Liver (tissue), 8 donors: ENCODE measurements at regions not wholly inside any gene's neighbourhood (a gene's known extent, or its start where the extent isn't known, plus 50 kb on each side); places are given as distances from the start of the nearest gene placed in this dataset.

ENCODE experiments used
- DNase-seq: peaks from one replicate; pipeline ENCODE4 v3.0.0-alpha.2; 2017; ENCODE audit warnings: low spot score
- H3K27ac ChIP-seq, 2 donors: one replicate each; pipeline ENCODE4 v1.7.0; 2013; ENCODE audit warnings: inconsistent platforms in 2 of 2, low read length in 2 of 2, control low read depth in 1 of 2, low read depth in 1 of 2, mild to moderate bottlenecking in 1 of 2
- H3K27me3 ChIP-seq, 4 donors: one replicate each; pipeline versions ENCODE4 v1.6.1 to v1.7.0; 2013; ENCODE audit warnings: low read length in 3 of 4, inconsistent platforms in 1 of 4, mild to moderate bottlenecking in 1 of 4, moderate library complexity in 1 of 4; ENCODE audit not compliant: control insufficient read depth in 4 of 4, insufficient read depth in 4 of 4
- H3K36me3 ChIP-seq, 4 donors: one replicate each; pipeline versions ENCODE4 v1.6.1 to v1.7.0; 2013; ENCODE audit warnings: low read length in 3 of 4, mild to moderate bottlenecking in 3 of 4, low read depth in 1 of 4, moderate library complexity in 1 of 4; ENCODE audit not compliant: control insufficient read depth in 4 of 4, insufficient read depth in 3 of 4
- H3K4me1 ChIP-seq, 4 donors: one replicate each; pipeline versions ENCODE4 v1.6.1 to v1.7.0; 2013; ENCODE audit warnings: low read length in 3 of 4, mild to moderate bottlenecking in 3 of 4, moderate library complexity in 1 of 4; ENCODE audit not compliant: control insufficient read depth in 4 of 4, insufficient read depth in 4 of 4
- H3K4me3 ChIP-seq, 3 donors: one replicate each; pipeline versions ENCODE4 v1.6.1 to v1.7.0; 2013; ENCODE audit warnings: low read length in 3 of 3, control low read depth in 1 of 3, low read depth in 1 of 3, mild to moderate bottlenecking in 1 of 3
- H3K9ac ChIP-seq, 2 donors: one replicate each; pipeline ENCODE4 v1.7.0; 2013; ENCODE audit warnings: low read length in 2 of 2, mild to moderate bottlenecking in 2 of 2, moderate library complexity in 2 of 2, control low read depth in 1 of 2, low read depth in 1 of 2
- H3K9me3 ChIP-seq, 4 donors: one replicate each; pipeline versions ENCODE4 v1.6.1 to v1.7.0; 2013; ENCODE audit warnings: low read length in 3 of 4; ENCODE audit not compliant: control insufficient read depth in 4 of 4
- EGR1 ChIP-seq, 2 donors: IDR thresholded peaks; 2 replicates each; pipeline ENCODE4 v1.6.1; 2016 to 2018; ENCODE audit warnings: antibody characterized with exemption in 2 of 2, low read depth in 2 of 2
- FOXA1 ChIP-seq: IDR thresholded peaks from 2 replicates; pipeline ENCODE4 v1.6.1; 2016; ENCODE audit warnings: antibody characterized with exemption
- FOXA2 ChIP-seq: IDR thresholded peaks from 2 replicates; pipeline ENCODE4 v1.6.1; 2016; ENCODE audit warnings: antibody characterized with exemption
- HNF4A ChIP-seq, 2 donors: conservative IDR thresholded peaks; 2 replicates each; pipeline ENCODE4 v1.6.1; 2016; ENCODE audit warnings: antibody characterized with exemption in 2 of 2, mild to moderate bottlenecking in 2 of 2
- HNF4G ChIP-seq: IDR thresholded peaks from 2 replicates; pipeline ENCODE4 v1.6.1; 2016; ENCODE audit warnings: antibody characterized with exemption
- NR2F2 ChIP-seq: IDR thresholded peaks from 2 replicates; pipeline ENCODE4 v1.6.1; 2016; ENCODE audit warnings: antibody characterized with exemption
- RAD21 ChIP-seq, 2 donors: IDR thresholded peaks; 2 replicates each; pipeline ENCODE4 v1.6.1; 2016; ENCODE audit warnings: antibody characterized with exemption in 2 of 2, mild to moderate bottlenecking in 2 of 2
- REST ChIP-seq: IDR thresholded peaks from 2 replicates; pipeline ENCODE4 v1.6.1; 2016; ENCODE audit warnings: antibody characterized with exemption, mild to moderate bottlenecking
- SP1 ChIP-seq: IDR thresholded peaks from 2 replicates; pipeline ENCODE4 v1.6.1; 2018; ENCODE audit warnings: antibody characterized with exemption, mild to moderate bottlenecking
- YY1 ChIP-seq: IDR thresholded peaks from 2 replicates; pipeline ENCODE4 v1.6.1; 2016; ENCODE audit warnings: antibody characterized with exemption, mild to moderate bottlenecking
- WGBS: extraction: QIAGEN DNeasy Blood & Tissue Kit; methylation state at CpG from one replicate; pipeline ENCODE4 v1.1.7; 2013; 5-methylcytosine and 5-hydroxymethylcytosine counted together
- TF ChIP-seq, protein P1 (sequence below): IDR thresholded peaks from 2 replicates; pipeline ENCODE4 v1.6.1; 2016; ENCODE audit warnings: antibody characterized with exemption
- TF ChIP-seq, protein P2 (sequence below): IDR thresholded peaks from 2 replicates; pipeline ENCODE4 v1.6.1; 2016; ENCODE audit warnings: antibody characterized with exemption
- TF ChIP-seq, protein P3 (sequence below): fragments of 150-350 bp; IDR thresholded peaks from 2 replicates; pipeline ENCODE4 v1.5.1; 2017; ENCODE audit warnings: improper control_type of control experiment, low read depth, low read length; ENCODE audit not compliant: missing input control
- donor health status: healthy.
- donor health status: healthy.
- donor health status: healthy.
- donor health status: healthy.
- donor health status: healthy.

DNA sequence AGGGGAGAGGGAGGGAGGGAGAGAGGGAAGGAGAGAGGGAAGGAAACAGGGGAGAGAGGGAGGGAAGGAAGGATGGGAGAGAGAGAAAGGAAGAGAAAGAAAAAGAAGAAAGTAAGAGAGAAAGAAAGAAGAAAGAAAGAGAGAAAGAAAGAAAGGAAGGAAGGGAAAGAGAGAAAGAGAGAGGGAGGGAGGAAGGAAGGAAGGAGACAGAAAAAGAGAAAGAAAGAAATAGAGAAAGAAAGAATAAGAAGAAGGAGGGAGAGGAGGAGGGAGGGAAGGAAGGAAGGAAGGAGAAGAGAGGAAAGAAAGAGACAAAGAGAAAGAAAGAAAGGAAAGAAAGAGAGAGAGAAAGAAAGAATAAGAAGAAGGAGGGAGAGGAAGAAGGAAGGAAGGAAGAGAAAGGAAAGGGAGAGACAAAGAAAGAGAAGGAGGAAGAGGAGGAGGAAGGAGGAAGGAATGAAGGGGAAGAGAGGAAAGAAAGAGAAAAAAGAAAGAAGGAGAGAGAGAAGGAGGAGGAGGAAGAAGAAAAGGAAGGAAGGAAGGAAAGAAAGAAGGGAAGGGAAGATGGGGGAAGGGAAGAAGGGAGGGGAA lies 189.6 kb downstream of the PARM1 start:
- Histone ChIP-seq H3K4me1 (no peaks in the 10 kb centered on the region), H3K4me3 (no peak overlapping the region), H3K36me3 (no peaks in the 10 kb centered on the region), H3K27ac (no peak overlapping the region), H3K27me3 (no peaks in the 10 kb centered on the region), H3K9ac (no peak overlapping the region), H3K9me3 (no peaks in the 10 kb centered on the region)
- TF ChIP-seq NR2F2, result no peak
- TF ChIP-seq, protein P1, sequence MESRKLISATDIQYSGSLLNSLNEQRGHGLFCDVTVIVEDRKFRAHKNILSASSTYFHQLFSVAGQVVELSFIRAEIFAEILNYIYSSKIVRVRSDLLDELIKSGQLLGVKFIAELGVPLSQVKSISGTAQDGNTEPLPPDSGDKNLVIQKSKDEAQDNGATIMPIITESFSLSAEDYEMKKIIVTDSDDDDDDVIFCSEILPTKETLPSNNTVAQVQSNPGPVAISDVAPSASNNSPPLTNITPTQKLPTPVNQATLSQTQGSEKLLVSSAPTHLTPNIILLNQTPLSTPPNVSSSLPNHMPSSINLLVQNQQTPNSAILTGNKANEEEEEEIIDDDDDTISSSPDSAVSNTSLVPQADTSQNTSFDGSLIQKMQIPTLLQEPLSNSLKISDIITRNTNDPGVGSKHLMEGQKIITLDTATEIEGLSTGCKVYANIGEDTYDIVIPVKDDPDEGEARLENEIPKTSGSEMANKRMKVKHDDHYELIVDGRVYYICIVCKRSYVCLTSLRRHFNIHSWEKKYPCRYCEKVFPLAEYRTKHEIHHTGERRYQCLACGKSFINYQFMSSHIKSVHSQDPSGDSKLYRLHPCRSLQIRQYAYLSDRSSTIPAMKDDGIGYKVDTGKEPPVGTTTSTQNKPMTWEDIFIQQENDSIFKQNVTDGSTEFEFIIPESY, result no peak
- DNase-seq, result no peak

DNA sequence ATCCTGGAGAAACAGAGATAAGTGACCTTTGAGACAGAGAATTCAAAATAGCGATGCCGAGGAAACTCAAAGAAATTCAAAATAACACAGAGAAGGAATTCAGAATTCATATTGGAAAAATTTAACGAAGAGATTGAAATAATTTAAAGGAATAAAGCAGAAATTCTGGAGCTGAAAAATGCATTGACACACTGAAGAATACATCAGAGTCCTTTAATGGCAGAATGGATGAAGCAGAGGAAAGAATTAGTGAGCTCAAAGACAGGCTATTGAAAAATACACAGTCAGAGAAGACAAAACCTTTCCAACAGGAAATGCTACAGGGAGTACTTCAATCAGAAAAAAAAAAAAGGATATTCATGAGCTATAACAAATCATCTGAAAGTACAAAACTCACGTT lies 185.8 kb downstream of the PARM1 start:
- TF ChIP-seq, protein P2, sequence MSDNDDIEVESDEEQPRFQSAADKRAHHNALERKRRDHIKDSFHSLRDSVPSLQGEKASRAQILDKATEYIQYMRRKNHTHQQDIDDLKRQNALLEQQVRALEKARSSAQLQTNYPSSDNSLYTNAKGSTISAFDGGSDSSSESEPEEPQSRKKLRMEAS, result no peak
- no peak for TF ChIP-seq REST
- no peak for TF ChIP-seq SP1
- TF ChIP-seq RAD21 (IDR thresholded peaks at IDR 0.05), result no peak
- TF ChIP-seq EGR1 (IDR thresholded peaks at IDR 0.05; ENCODE audit: low read depth in 2 of 2), result no peak
- no peak for TF ChIP-seq FOXA2
- TF ChIP-seq, protein P3, sequence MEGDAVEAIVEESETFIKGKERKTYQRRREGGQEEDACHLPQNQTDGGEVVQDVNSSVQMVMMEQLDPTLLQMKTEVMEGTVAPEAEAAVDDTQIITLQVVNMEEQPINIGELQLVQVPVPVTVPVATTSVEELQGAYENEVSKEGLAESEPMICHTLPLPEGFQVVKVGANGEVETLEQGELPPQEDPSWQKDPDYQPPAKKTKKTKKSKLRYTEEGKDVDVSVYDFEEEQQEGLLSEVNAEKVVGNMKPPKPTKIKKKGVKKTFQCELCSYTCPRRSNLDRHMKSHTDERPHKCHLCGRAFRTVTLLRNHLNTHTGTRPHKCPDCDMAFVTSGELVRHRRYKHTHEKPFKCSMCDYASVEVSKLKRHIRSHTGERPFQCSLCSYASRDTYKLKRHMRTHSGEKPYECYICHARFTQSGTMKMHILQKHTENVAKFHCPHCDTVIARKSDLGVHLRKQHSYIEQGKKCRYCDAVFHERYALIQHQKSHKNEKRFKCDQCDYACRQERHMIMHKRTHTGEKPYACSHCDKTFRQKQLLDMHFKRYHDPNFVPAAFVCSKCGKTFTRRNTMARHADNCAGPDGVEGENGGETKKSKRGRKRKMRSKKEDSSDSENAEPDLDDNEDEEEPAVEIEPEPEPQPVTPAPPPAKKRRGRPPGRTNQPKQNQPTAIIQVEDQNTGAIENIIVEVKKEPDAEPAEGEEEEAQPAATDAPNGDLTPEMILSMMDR, result no peak
- TF ChIP-seq HNF4G, result no peak
- no peak for TF ChIP-seq YY1
- WGBS, result 85% methylated on average over 4 of the region's 4 CpGs
- Histone ChIP-seq H3K36me3 (no peaks in the 10 kb centered on the region), H3K27me3 (no peaks in the 10 kb centered on the region), H3K4me3 (no peak overlapping the region), H3K27ac (no peak overlapping the region), H3K9ac (no peak overlapping the region), H3K4me1 (no peaks in the 10 kb centered on the region), H3K9me3 (no peaks in the 10 kb centered on the region)
- no peak for DNase-seq

- H3K9ac ChIP-seq, result no peak overlapping the region
- WGBS, result 68% methylated on average over 3 of the region's 3 CpGs
- H3K36me3 ChIP-seq, result no peaks in the 10 kb centered on the region
- no peaks in the 10 kb centered on the region for H3K4me1 ChIP-seq
- H3K9me3 ChIP-seq, result no peaks in the 10 kb centered on the region
- no peak overlapping the region for H3K27ac ChIP-seq
- H3K4me3 ChIP-seq, result no peak overlapping the region
- no peak for DNase-seq
- no peaks in the 10 kb centered on the region for H3K27me3 ChIP-seq
- TF ChIP-seq FOXA1 (no peak), HNF4A (conservative IDR thresholded peaks at IDR 0.05) (no peak), RAD21 (IDR thresholded peaks at IDR 0.05) (no peak), NR2F2 (no peak)
- TF ChIP-seq, protein P1, result no peak
- TF ChIP-seq, protein P3, result no peak
Observed at GRCh38 chr4:75110061-75110460, 177.1 kb downstream of the PARM1 start.
